HG03097 (cell line): ENCODE measurements at regions not wholly inside any gene's neighbourhood (a gene's known extent, or its start where the extent isn't known, plus 50 kb on each side); places are given as distances from the start of the nearest gene placed in this dataset.
"Not testable (repeated sequence)": the region's sequence is repeated elsewhere in the genome, so short reads cannot be mapped to it uniquely, and the experiment has no call there.

Source experiments
- ATAC-seq: cut with Tn5 transposase; IDR thresholded peaks from one replicate; pipeline ENCODE4 v1.9.1; 2021; ENCODE audit not compliant: unreplicated experiment, low FRiP score

DNA sequence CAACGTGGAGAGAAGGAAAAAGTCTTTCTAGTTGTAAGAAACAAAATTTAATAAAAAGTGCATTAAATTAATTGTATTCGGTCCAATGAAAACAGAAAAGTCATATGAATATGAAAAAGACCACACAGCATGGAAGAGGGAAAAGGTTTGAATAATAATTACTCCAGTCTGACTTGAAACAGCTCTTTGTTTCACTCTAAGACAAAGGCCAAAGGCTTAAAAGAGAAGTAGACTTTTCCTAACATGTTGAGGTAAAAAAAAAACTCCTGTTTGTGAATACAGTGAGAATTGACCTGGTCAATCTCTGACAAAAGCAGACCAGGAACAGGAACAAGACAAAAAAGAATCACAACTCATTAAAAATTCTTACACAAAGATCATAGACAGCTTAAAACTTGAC, 429.8 kb downstream of the TOX3 start:
- ATAC-seq, result no peak

GRCh38 chr16:52114379-52114778, 432.6 kb downstream of the TOX3 start:
- ATAC-seq, result no peak

GRCh38 chr16:52113533-52114183, 433.3 kb downstream of the TOX3 start:
- no peak for ATAC-seq

DNA sequence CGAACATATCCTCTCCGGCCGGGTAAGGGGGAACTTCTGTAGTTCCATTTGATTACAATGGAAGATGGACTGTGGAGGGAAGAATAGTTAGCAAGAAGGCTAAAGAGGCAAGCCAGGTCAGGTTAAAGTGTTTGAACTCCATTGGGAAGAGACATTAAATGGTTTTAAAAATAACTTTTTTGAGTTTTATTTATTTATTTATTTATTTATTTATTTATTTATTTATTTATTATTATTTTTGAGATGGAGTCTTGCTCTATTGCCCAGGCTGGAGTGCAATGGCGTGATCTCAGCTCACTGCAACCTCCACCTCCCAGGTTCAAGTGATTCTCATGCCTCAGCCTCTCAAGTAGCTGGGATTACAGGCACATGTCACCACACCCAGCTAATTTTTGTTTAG, 441.9 kb downstream of the TOX3 start:
- ATAC-seq, result not testable (repeated sequence)

- ATAC-seq, result no peak
Measured at GRCh38 chr16:52103791-52104190, 443.2 kb downstream of the TOX3 start.

DNA sequence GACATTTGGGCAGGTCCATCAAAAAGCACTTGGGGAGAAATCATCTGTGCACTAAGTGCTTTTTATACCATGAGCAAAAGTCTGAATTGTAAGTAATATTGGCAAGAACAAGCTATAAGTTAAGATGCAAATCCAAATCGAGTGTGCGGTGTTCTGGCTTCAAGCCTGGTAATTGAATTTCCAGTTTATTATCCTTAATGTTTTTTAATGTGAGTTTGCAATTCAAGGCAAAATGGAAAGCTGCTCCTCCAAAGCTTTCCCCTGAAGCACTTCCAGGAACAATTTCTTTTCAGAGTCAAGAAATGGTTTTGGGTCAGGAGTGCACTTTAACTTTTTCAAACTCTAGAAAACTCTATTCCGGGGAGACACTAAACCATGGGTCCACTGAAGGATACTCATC, 445.7 kb downstream of the TOX3 start:
- ATAC-seq, result no peak

DNA sequence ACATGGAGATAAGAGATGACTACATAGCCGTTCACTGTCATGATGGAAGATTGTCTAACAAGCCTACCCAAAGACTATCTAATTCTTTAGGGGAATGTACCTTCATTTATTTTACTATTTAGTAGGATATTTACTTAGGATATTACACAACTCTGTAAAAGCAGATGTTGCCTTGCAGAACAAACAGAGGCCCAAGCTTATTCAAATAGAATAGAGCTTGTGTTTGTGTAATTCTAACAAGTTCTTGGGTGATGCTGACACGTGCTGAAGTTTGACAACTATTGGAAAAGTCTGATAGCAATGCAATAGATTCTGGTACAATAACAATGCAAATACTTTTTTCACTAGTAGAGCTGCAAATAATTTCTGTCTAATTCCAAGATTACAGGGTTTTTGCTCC, 447.6 kb downstream of the TOX3 start:
- no peak for ATAC-seq

- ATAC-seq, result no peak
Measured at GRCh38 chr16:52095471-52095870, 451.5 kb downstream of the TOX3 start.

GRCh38 chr16:52092126-52092525, 454.8 kb downstream of the TOX3 start:
- no peak for ATAC-seq

GRCh38 chr16:52090080-52090479, 456.9 kb downstream of the TOX3 start:
- no peak for ATAC-seq

DNA sequence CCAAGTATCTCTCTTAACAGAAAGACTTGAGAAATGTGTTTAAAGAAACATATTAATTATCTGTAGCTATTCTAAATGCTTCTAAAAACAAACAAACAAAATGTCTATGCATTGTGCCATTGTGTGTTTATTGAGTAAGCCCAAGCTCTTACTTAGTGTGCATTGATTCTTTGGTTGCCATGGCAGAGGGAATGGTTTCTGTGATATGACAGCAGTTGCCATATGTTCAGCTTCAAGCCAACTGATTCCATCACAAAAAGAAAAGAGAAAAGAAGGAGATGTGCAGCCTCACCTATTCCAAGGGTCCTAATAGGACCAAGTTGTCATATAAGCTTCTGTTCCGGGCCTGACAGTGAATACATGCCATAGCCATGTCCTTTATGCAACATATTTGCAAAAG, 457.5 kb downstream of the TOX3 start:
- ATAC-seq, result no peak

DNA sequence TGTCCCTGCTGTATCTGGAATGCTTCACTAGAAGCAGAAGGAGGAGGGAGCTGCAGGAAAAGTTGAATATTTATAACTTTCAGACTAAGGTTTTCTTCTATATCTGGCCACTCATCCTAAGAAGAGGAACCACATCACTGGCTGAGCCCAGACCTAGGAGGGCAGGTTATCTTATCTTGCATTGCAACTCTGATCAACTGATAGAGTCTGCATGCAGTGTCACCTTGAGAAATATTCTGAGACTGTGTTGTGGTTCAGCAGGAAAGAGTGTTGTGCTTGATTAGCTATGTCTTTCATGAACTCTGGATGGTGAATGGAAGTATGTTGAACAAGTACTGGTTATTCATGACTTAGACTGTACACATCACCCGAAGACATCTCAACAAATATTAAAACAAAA, 460.0 kb downstream of the TOX3 start:
- no peak for ATAC-seq

DNA sequence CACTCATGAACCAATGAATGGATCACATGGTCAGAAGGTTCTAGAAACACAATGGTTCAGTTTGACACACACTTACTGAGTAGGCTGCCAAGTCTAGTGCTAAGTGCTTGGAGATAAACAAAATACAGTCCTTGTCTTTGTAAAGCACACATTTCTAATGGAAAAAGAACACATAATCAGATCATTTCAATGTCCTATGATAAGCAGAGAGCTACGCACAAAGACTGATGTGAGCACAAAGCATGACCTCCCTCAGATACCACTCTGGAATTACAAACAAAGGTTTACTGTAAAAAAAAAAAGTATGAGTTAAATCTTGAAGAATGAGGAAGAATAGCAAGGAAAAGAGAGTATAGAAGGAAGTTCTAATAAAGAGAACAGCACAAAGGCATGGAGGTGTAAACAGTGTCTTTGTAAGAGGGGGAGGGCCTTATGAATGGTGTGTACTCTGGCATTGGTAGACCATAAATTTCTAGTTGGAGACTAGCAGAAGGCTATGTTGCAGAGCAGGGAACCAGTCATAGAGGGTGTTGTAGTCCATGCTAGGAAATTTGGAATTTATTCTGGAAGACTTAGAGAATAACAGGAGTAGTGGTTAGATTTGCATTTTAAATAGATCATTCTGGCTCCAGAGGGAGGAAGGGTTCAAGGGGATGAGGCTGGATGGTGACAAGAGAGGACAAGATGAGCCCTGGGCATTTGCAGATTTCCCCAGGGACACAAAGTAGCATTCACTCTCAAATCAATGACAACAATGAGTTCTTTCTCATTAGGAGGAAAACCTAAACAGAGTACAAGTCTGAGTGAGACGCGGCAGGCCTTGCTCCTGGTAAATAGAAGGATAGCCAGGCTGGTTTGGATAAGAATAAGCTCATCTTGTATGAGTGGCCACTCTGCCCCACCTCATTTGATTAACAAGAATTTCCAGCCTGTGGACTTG, 468.0 kb downstream of the TOX3 start:
- no peak for ATAC-seq

DNA sequence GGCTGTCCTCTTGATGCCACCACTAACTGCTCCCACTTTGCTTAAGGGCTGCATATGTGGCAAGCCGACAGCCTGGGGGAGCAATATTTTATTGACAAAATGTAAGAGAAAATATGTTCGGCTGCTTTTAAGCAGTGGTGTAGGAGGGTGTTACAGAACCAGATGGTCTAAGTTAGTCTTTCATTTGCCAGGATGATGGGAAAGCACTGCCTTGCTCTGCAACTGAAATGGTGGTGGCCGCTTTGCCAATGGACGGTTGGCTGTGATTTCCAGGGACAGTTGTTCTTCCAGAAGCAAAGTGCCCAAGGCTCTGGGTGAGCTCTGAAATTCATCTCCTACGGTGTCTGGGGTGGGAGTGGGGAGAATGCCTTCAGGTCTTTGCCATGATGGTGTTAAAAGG, 469.3 kb downstream of the TOX3 start:
- ATAC-seq, result no peak

GRCh38 chr16:52076801-52077201, 470.1 kb downstream of the TOX3 start:
- no peak for ATAC-seq

DNA sequence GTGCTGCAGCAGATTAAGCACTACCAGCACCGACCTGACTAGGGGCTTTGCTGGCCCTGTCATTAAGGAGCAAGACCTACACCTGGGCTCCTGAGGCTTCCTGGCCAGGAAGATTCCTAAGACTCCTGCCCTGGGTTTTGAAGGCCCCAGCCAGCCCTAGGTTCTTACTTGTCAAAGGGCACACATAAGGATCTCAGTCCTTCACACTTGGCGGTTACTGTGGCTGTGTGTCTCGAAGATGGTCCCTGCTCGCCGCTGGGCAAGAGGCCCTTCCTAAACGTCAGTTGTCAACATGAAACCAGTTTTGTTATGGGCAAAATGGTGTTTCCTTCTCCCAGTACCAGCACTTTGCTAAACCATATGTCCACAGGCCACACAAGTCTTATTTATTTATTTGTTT, 470.6 kb downstream of the TOX3 start:
- ATAC-seq, result no peak

- ATAC-seq, result no peak
Measured at GRCh38 chr16:52074133-52074532, 472.8 kb downstream of the TOX3 start.

DNA sequence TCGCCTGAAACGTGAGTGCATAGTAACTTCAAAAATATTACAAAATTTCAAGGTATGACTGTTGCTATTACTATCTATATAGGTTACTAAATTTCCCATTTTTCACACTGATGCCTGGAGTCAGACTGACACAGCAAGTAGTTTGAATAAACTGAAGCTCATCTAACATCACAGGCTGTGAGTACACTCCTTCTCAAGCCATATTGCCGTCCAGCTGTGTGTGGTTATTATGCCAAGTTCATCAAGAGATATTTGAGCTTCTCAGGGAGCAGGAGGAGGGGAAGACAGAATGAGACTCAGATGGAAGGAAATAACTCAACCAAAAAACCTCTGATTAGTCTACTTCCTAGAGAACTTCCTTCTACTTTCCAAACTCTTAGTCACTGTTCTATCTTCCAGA, 473.9 kb downstream of the TOX3 start:
- no peak for ATAC-seq

DNA sequence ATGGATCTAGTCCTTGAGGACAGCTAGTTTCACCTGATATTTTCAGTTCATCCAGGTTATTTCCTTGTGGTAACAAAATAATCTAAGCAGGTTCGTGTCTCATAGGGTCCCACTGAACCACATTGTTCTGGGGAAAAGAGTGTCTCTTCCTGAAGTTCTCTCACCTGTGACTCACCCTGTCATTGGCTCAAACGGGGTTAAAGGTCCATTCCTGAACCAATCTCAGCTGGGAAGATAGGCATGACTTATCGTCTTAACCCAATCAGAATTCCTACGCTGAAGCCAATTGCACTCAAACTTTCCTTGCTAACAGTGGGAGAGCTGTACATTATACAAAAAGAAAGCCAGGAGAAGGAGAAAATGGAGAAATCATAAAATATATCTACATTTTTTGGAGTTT, 475.8 kb downstream of the TOX3 start:
- ATAC-seq, result no peak

DNA sequence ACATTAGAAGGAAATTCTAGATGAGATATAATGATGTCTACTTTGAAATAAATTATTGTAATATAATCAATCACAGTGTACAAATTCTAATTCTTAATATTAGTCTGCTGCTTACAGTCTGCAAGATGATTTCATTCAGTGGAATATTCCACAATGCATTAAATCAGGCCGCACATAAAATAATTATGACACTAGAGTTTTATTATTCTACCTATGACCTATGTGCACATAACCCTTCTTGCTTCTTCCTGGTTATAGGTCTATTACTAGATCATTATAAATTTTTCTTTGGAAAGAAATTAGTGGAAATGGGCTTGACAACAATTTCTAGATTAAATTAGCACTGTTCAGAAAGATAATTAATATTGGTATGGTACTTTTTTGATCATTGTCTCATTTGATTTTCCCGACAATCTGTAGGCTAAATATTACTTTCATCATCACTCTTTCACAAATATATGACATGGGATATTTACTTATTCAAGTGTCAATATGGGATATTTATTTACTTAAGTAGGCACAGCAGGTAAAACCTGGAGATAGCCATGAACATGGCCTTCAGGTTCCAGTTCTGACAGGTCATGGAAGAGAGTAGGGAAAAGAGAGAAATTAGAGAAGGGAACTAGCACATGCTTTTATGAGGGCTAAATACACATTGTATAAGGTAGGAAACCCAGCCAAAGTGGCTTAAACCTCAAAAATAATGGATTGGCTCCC, 476.4 kb downstream of the TOX3 start:
- ATAC-seq, result no peak

DNA sequence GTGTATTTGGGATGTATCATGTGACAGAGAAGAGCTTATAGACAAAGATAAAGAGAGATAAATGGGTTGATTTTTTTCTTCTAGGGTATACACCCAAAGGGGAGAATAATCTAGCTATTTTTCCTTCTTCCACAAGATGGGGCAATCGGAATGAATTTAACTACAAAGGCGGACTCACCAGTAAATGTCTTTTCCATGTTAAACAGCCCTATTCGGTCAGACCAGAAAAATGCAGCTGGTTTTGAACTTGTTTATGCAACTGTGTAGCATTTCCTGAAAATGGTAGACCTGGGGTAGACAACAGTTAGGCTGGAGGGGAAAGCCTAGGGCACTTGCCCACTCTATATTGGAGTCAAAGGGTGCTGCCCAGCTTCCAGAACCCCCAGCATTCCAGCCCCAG, 477.1 kb downstream of the TOX3 start:
- ATAC-seq, result no peak
